HepG2 (cell line): ENCODE measurements at regions not wholly inside any gene's neighbourhood (a gene's known extent, or its start where the extent isn't known, plus 50 kb on each side); places are given as distances from the start of the nearest gene placed in this dataset.

Source experiments
- ATAC-seq: fragments of 200-7000 bp; cut with Tn5 transposase; 3 replicates; pipeline ENCODE4 v1.9.1; 2020; ENCODE audit warnings: mild to moderate bottlenecking, moderate library complexity
- BruUV-seq: library from RNA; stranded (reverse); fragments of 400-500 nt; replicated peaks from 2 replicates; lab custom pipeline; 2021; lab: Mats Ljungman, UMichigan
- CTCF ChIA-PET: fragments of 300-600 bp; formaldehyde crosslinking; extraction: SDS; loops from one replicate; lab custom pipeline; 2021; ENCODE audit warnings: low total read pairs, inconsistent platforms, low intra/inter-chr PET ratio; lab: Yijun Ruan, JAX
- POLR2A ChIA-PET: fragments of 350-600 bp; sonication (Branson Sonifier 250); formaldehyde crosslinking; loops from one replicate; lab custom pipeline; 2020; ENCODE audit warnings: antibody characterized with exemption, inconsistent platforms; lab: Yijun Ruan, JAX
- DNase-seq: peaks from one replicate; pipeline ENCODE4 v3.0.0-alpha.2; 2015; ENCODE audit warnings: low spot score
- FAIRE-seq: peaks from 3 replicates; lab custom pipeline; 2011; peaks lifted over from hg19 to GRCh38; lab: Jason Lieb, UNC
- H2AFZ ChIP-seq: one replicate; pipeline ENCODE4 v1.6.1; 2011; ENCODE audit warnings: low read length, inconsistent platforms
- H3K27ac ChIP-seq: fragments of 300-600 bp; 3 replicates; pipeline ENCODE4 v1.8.0; 2011; ENCODE audit warnings: mixed run types, mild to moderate bottlenecking, mixed read lengths, low read length, inconsistent platforms; ENCODE audit not compliant: insufficient read depth; ENCODE audit errors: extremely low read length
- H3K27me3 ChIP-seq, 2 experiments: fragments of 200-600 bp in 1 of 2; 2 replicates in 1 of 2; 3 replicates in 1 of 2; pipeline versions ENCODE4 v1.6.0 to v1.8.0; 2011; ENCODE audit warnings: low read length in 2 of 2, mild to moderate bottlenecking in 2 of 2, moderate library complexity in 2 of 2, inconsistent platforms in 1 of 2; ENCODE audit not compliant: insufficient read depth in 2 of 2, control insufficient read depth in 1 of 2
- H3K36me3 ChIP-seq, 2 experiments: fragments of 200-600 bp in 1 of 2; replicated peaks in 1 of 2; 2 replicates in 1 of 2; 3 replicates in 1 of 2; pipeline versions ENCODE4 v1.5.1 to v1.8.0; 2011; ENCODE audit warnings: low read length in 2 of 2, inconsistent platforms in 1 of 2; ENCODE audit not compliant: insufficient read depth in 2 of 2, control insufficient read depth in 1 of 2
- H3K4me1 ChIP-seq: 2 replicates; pipeline ENCODE4 v1.5.1; 2012; ENCODE audit warnings: low read length, inconsistent platforms; ENCODE audit not compliant: insufficient read depth
- H3K4me2 ChIP-seq: 2 replicates; pipeline ENCODE4 v1.6.0; 2011; ENCODE audit warnings: low read depth, low read length, inconsistent platforms
- H3K4me3 ChIP-seq, 3 experiments: fragments of 200-600 bp in 1 of 3; sonication (generic), shearing (Covaris generic) in 1 of 3; replicated peaks in 1 of 3; 2 replicates each; pipeline ENCODE4 v1.5.1; 2011 to 2016; ENCODE audit warnings: low read length in 3 of 3, inconsistent platforms in 2 of 3, low read depth in 2 of 3, mild to moderate bottlenecking in 2 of 3, control low read depth in 1 of 3, mixed read lengths in 1 of 3; ENCODE audit not compliant: insufficient read depth in 1 of 3
- H3K79me2 ChIP-seq: one replicate; pipeline ENCODE4 v1.6.1; 2011; ENCODE audit warnings: low read length, inconsistent platforms; ENCODE audit not compliant: insufficient read depth
- H3K9ac ChIP-seq: 2 replicates; pipeline ENCODE4 v1.6.0; 2011; ENCODE audit warnings: mild to moderate bottlenecking, low read depth, low read length, inconsistent platforms; ENCODE audit not compliant: insufficient read depth
- H3K9me3 ChIP-seq: 2 replicates; pipeline ENCODE4 v1.5.1; 2012; ENCODE audit warnings: mild to moderate bottlenecking, low read length
- H4K20me1 ChIP-seq: 2 replicates; pipeline ENCODE4 v1.6.0; 2011; ENCODE audit warnings: inconsistent platforms, mild to moderate bottlenecking, low read length, moderate library complexity; ENCODE audit not compliant: insufficient read depth
- MAFF ChIP-seq: IDR thresholded peaks from 2 replicates; pipeline ENCODE4 v1.6.1; 2011; ENCODE audit warnings: low read depth, low read length, improper control_type of control experiment
- MAFK ChIP-seq, 2 experiments: IDR thresholded peaks in 1 of 2; conservative IDR thresholded peaks in 1 of 2; 2 replicates each; pipeline ENCODE4 v1.6.1; 2011; ENCODE audit warnings: improper control_type of control experiment in 2 of 2, low read length in 2 of 2
- USF2 ChIP-seq, 2 experiments: sonication (generic) in 1 of 2; formaldehyde crosslinking in 1 of 2; IDR thresholded peaks; 2 replicates each; pipeline versions ENCODE4 v1.5.1 to v1.6.1; 2011 to 2020; ENCODE audit warnings: borderline replicate concordance in 1 of 2, low read depth in 1 of 2, low read length in 1 of 2, mild to moderate bottlenecking in 1 of 2, missing genetic modification reagents in 1 of 2, moderate library complexity in 1 of 2
- ZNF343 ChIP-seq: sonication (generic); formaldehyde crosslinking; IDR thresholded peaks from 2 replicates; pipeline ENCODE4 v1.4.0; 2020; ENCODE audit warnings: mild to moderate bottlenecking, missing genetic modification reagents
- WGBS: methylation state at CpG from one replicate; pipeline ENCODE4 v1.1.6; 2017; ENCODE audit warnings: low lambda C conversion rate; 5-methylcytosine and 5-hydroxymethylcytosine counted together
- in situ Hi-C: cut with HindIII; loops from 2 replicates; pipeline ENCODE4 v1.10.0; 2017; ENCODE audit warnings: low pct_unique_long_range_greater_than_20kb; ENCODE audit not compliant: extremely low pct_ligation_motif_present
- intact Hi-C: fragments of 100-400 bp; cut with micrococcal nuclease; formaldehyde crosslinking; loops from one replicate; pipeline ENCODE4 v1.10.0; 2022; ENCODE audit not compliant: unreplicated experiment
- TF ChIP-seq, protein P1 (sequence below): sonication (generic); formaldehyde crosslinking; IDR thresholded peaks from 2 replicates; pipeline ENCODE4 v1.8.1; 2023; ENCODE audit warnings: missing genetic modification reagents, inconsistent platforms, borderline replicate concordance

DNA sequence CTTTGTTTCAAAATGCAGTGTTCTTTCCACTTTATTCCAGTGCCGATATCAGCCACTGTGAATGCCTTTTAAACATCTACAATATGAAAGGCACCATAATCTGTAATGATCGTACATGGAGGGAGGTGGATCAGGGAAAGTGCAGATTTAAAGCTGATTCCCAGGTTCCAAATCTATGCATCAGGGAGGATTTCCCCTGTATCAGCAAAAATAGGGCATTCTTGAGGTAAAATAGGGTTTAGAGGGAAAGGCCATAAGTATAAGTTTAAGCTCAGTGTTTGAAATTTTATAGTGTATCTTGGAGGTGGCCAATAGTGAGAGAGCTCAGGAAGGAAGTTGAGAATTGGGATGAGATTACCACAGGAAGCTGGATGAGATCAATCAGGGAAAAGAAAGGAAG lies 289.7 kb upstream of the ID4 start:
- TF ChIP-seq MAFF (peak; percentile 84), MAFK (conservative IDR thresholded peaks at IDR 0.05 in 1 of 2, IDR thresholded peaks at IDR 0.05 in 1 of 2; ENCODE audit: low read length in 2 of 2) (peak; percentile 74 to 89), USF2 (IDR thresholded peaks at IDR 0.05; ENCODE audit: low read depth, low read length) (no peak), USF2 (CRISPR knock-in tag; IDR thresholded peaks at IDR 0.05; ENCODE audit: borderline replicate concordance) (no peak)
- TF ChIP-seq, all 625 proteins: peak for 2
- intact Hi-C loops: no loop called here
- Histone ChIP-seq H3K9me3 (no peaks in the 10 kb centered on the region), H3K27me3 (0 out of 5 replicates have a peak, but pooled peaks cover 0 to 2% of the 10 kb centered on the region in 2 experiments), H3K79me2 (no peaks in the 10 kb centered on the region), H3K27ac (no peak overlapping the region), H3K36me3 (no peaks in the 10 kb centered on the region), H3K4me1 (no peaks in the 10 kb centered on the region), H3K4me3 (no peak overlapping the region), H4K20me1 (no peaks in the 10 kb centered on the region), H3K9ac (no peak overlapping the region), H3K4me2 (no peak overlapping the region), H2AFZ (no peak overlapping the region)
- no peak for DNase-seq
- 2% methylated on average over 2 of the region's 2 CpGs for WGBS
- in situ Hi-C loops: no loop called here
- ChIA-PET POLR2A (no interaction called here), CTCF (no interaction called here)
- no peak for FAIRE-seq
- no peak for ATAC-seq
- BruUV-seq: no TSS peak

DNA sequence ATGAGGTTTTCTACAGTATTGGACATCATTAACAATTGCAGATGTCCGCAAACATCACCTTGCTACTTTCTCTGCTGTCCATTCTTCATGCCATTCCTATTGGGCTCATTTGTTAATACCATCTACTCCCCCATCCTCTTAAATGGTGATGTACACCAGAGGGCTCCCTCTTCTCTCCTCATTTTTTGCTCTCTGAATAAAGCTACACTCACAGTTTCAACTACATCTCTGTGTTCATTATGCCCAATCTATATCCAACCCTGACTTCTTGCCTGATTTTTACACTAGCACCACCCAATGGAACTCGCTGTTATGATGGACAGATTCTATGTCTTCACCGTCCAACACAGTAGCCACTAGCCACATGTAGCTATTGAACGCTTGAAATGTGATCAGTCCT lies 288.1 kb upstream of the ID4 start:
- ATAC-seq (no peak), FAIRE-seq (no peak), DNase-seq (no peak)
- no peaks in the 10 kb centered on the region for H3K4me1 ChIP-seq
- no peaks in the 10 kb centered on the region for H4K20me1 ChIP-seq
- no peaks in the 10 kb centered on the region for H3K36me3 ChIP-seq
- no peaks in the 10 kb centered on the region for H3K9me3 ChIP-seq
- H3K27me3 ChIP-seq: peaks cover 0 to 2% of the 10 kb centered on the region in 2 experiments; a peak in 1 of 5 replicates
- TF ChIP-seq, protein P1, sequence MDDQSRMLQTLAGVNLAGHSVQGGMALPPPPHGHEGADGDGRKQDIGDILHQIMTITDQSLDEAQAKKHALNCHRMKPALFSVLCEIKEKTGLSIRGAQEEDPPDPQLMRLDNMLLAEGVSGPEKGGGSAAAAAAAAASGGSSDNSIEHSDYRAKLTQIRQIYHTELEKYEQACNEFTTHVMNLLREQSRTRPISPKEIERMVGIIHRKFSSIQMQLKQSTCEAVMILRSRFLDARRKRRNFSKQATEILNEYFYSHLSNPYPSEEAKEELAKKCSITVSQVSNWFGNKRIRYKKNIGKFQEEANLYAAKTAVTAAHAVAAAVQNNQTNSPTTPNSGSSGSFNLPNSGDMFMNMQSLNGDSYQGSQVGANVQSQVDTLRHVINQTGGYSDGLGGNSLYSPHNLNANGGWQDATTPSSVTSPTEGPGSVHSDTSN (CRISPR knock-in tag): no peak
- TF ChIP-seq ZNF343 (CRISPR knock-in tag): no peak
- H3K4me2 ChIP-seq: no peak overlapping the region
- ChIA-PET CTCF (no interaction called here), POLR2A (no interaction called here)
- no peak overlapping the region for H3K27ac ChIP-seq
- in situ Hi-C loops (no loop called here), intact Hi-C loops (loop anchor here (2.0 kb wide), 1 partner anchor 304 kb away; no protein-coding TSS in a partner anchor)
- no TSS peak for BruUV-seq
- no peak overlapping the region for H2AFZ ChIP-seq
- H3K79me2 ChIP-seq: no peaks in the 10 kb centered on the region
- no peak overlapping the region for H3K9ac ChIP-seq
- H3K4me3 ChIP-seq: no peak overlapping the region
- WGBS: 13% methylated on average over 4 of the region's 4 CpGs
